ENCODE measurements at regions not wholly inside any gene's neighbourhood (a gene's known extent, or its start where the extent isn't known, plus 50 kb on each side); places are given as distances from the start of the nearest gene placed in this dataset.

DNA sequence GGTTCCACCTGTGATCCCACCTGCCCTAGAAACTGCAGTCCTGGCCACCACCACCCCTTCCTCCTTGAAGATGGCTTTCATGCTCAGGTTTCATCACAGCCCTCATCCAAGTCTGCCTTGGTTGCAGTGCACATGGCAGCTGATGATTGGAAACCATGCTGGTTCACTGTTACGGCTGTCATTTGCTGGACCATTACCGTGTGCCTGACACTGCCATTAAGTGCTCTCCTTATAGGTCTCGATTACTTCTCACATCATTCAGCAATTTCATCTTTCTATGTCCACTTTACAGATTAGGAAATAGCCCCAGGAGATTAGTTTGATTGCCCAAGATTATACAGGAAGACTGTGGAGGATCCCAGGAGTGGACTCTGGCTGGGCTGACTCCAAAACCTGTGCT lies 123.9 kb downstream of the ICE1 start:
- H3K27me3 ChIP-seq (ENCODE audit: control insufficient read depth in 1 of 2, insufficient read depth in 2 of 2, low read length in 1 of 2), result no peaks in the 10 kb centered on the region
- 60 to 82% methylated on average over 3 of the region's 3 CpGs for WGBS, 2 donors
- intact Hi-C loops (cut with DNase I), result no loop called here
- H3K4me1 ChIP-seq (ENCODE audit: control insufficient read depth in 1 of 2, insufficient read depth in 2 of 2, low read length in 2 of 2), result no peaks in the 10 kb centered on the region
- no peak overlapping the region for H3K4me3 ChIP-seq (ENCODE audit: low read length in 2 of 2)
- no peaks in the 10 kb centered on the region for H3K9me3 ChIP-seq (ENCODE audit: control insufficient read depth, low read length)
- ATAC-seq (ENCODE audit: low FRiP score) (no peak), DNase-seq (no peak)
- H3K36me3 ChIP-seq (ENCODE audit: control insufficient read depth in 1 of 2, insufficient read depth in 2 of 2, low read length in 1 of 2), result no peaks in the 10 kb centered on the region
- H3K27ac ChIP-seq (ENCODE audit: low read depth in 1 of 2, low read length in 2 of 2), result no peak overlapping the region

DNA sequence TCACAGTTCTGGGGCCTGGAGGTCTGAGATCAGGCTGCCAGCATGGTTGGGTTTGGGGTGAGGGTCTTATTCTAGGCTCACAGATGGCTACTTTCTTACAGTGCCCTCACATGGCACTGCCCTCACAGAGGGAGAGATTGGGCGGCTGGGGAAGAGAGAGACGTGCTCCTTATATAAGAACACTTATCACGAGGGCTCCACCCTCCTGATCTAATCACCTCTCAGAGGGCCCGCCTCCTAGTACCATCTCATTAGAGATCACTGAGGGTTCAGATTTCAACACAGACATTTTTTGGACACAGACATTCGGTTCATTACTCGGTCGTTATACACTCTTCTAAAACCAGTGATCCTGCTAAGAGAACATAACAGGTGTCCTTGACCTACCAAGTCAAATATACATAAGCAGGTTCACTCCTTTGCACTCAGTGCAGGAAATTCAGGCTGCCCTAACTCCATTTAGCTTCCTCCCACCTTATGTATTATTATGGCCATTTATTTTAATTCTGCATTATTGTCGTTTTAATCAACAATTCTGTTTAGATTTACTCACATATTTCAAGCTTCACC lies 121.7 kb downstream of the ICE1 start:
- 89 to 95% methylated on average over 8 of the region's 8 CpGs for WGBS, 2 donors
- intact Hi-C loops (cut with DNase I), result no loop called here

GRCh38 chr5:5542654-5543053 lies 120.2 kb downstream of the ICE1 start:
- no peaks in the 10 kb centered on the region for H3K4me1 ChIP-seq (ENCODE audit: control insufficient read depth in 1 of 2, insufficient read depth in 2 of 2, low read length in 2 of 2)
- no peak overlapping the region for H3K27ac ChIP-seq (ENCODE audit: low read depth in 1 of 2, low read length in 2 of 2)
- H3K27me3 ChIP-seq (ENCODE audit: control insufficient read depth in 1 of 2, insufficient read depth in 2 of 2, low read length in 1 of 2), result no peaks in the 10 kb centered on the region
- no peaks in the 10 kb centered on the region for H3K9me3 ChIP-seq (ENCODE audit: control insufficient read depth, low read length)
- 73 to 81% methylated on average over 4 of the region's 4 CpGs for WGBS, 2 donors
- H3K4me3 ChIP-seq (ENCODE audit: low read length in 2 of 2), result no peak overlapping the region
- intact Hi-C loops (cut with DNase I), result no loop called here
- ATAC-seq (ENCODE audit: low FRiP score), result no peak
- DNase-seq, result no peak
- no peaks in the 10 kb centered on the region for H3K36me3 ChIP-seq (ENCODE audit: control insufficient read depth in 1 of 2, insufficient read depth in 2 of 2, low read length in 1 of 2)

More for the DNA sequence above, 121.7 kb downstream of the ICE1 start:
- Histone ChIP-seq H3K4me3 (ENCODE audit: low read length in 2 of 2) (no peak overlapping the region), H3K27ac (ENCODE audit: low read depth in 1 of 2, low read length in 2 of 2) (no peak overlapping the region), H3K9me3 (ENCODE audit: control insufficient read depth, low read length) (no peaks in the 10 kb centered on the region), H3K4me1 (ENCODE audit: control insufficient read depth in 1 of 2, insufficient read depth in 2 of 2, low read length in 2 of 2) (no peaks in the 10 kb centered on the region), H3K36me3 (ENCODE audit: control insufficient read depth in 1 of 2, insufficient read depth in 2 of 2, low read length in 1 of 2) (no peaks in the 10 kb centered on the region), H3K27me3 (ENCODE audit: control insufficient read depth in 1 of 2, insufficient read depth in 2 of 2, low read length in 1 of 2) (no peaks in the 10 kb centered on the region)
- DNase-seq (no peak), ATAC-seq (ENCODE audit: low FRiP score) (no peak)

GRCh38 chr5:5540065-5540464 lies 117.6 kb downstream of the ICE1 start:
- no peaks in the 10 kb centered on the region for H3K9me3 ChIP-seq (ENCODE audit: control insufficient read depth, low read length)
- no peak overlapping the region for H3K4me3 ChIP-seq (ENCODE audit: low read length in 2 of 2)
- ATAC-seq (ENCODE audit: low FRiP score), result no peak
- WGBS, 2 donors, result 67 to 70% methylated on average over 4 of the region's 4 CpGs
- no peak overlapping the region for H3K27ac ChIP-seq (ENCODE audit: low read depth in 1 of 2, low read length in 2 of 2)
- H3K27me3 ChIP-seq (ENCODE audit: control insufficient read depth in 1 of 2, insufficient read depth in 2 of 2, low read length in 1 of 2), result no peaks in the 10 kb centered on the region
- no peaks in the 10 kb centered on the region for H3K36me3 ChIP-seq (ENCODE audit: control insufficient read depth in 1 of 2, insufficient read depth in 2 of 2, low read length in 1 of 2)
- H3K4me1 ChIP-seq (ENCODE audit: control insufficient read depth in 1 of 2, insufficient read depth in 2 of 2, low read length in 2 of 2), result no peaks in the 10 kb centered on the region
- intact Hi-C loops (cut with DNase I), result no loop called here
- DNase-seq, result no peak

Data from aorta (tissue), 5 donors.